GM06990 (cell line): ENCODE measurements at regions not wholly inside any gene's neighbourhood (a gene's known extent, or its start where the extent isn't known, plus 50 kb on each side); places are given as distances from the start of the nearest gene placed in this dataset.

Experiments
- DNase-seq: peaks from one replicate; pipeline ENCODE4 v3.0.0-alpha.2; 2011; ENCODE audit not compliant: insufficient read length; ENCODE audit errors: extremely low read depth
- H3K27me3 ChIP-seq: replicated peaks from 2 replicates; pipeline ENCODE4 v1.6.0; 2011; ENCODE audit warnings: low read length; ENCODE audit not compliant: control insufficient read depth, insufficient read depth
- H3K36me3 ChIP-seq: 2 replicates; pipeline ENCODE4 v1.5.1; 2011; ENCODE audit warnings: low read length; ENCODE audit not compliant: control insufficient read depth, insufficient read depth
- H3K4me3 ChIP-seq: replicated peaks from 2 replicates; pipeline ENCODE4 v1.5.1; 2011; ENCODE audit warnings: low read depth, mild to moderate bottlenecking, control low read depth, low read length
- CTCF ChIP-seq: IDR thresholded peaks from 2 replicates; pipeline ENCODE4 v1.5.1; 2011; ENCODE audit warnings: low read length, control low read depth, mild to moderate bottlenecking, inconsistent platforms; ENCODE audit not compliant: insufficient read depth, poor library complexity, severe bottlenecking

DNA sequence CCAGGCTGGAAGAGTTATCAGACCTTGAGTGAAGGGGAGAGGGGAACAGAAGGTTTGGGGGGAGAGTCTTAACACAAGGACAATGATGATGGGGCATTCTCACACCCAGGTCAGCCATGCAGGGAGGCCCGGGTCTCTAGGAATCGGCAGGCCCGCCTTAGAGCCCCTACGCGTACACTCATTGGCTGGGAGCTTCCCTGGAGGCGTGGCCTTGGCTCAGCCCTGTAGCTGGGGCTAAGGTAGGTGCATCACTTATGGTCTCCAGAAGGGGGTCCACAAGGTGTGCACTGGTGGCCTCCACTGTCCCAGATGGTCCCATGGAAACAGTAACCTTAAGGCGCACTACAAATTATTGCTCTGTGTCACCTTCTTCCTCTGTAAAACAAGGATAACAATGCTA, 660.1 kb downstream of the MED13L start:
- DNase-seq, result no peak
- no peaks in the 10 kb centered on the region for H3K27me3 ChIP-seq
- no peak for TF ChIP-seq CTCF
- no peaks in the 10 kb centered on the region for H3K36me3 ChIP-seq
- H3K4me3 ChIP-seq, result no peak overlapping the region

- Histone ChIP-seq H3K4me3 (no peak overlapping the region), H3K36me3 (no peaks in the 10 kb centered on the region), H3K27me3 (no peaks in the 10 kb centered on the region)
- TF ChIP-seq CTCF, result no peak
- DNase-seq, result no peak
These were observed 666.0 kb downstream of the MED13L start for GRCh38 chr12:115611477-115611876.

DNA sequence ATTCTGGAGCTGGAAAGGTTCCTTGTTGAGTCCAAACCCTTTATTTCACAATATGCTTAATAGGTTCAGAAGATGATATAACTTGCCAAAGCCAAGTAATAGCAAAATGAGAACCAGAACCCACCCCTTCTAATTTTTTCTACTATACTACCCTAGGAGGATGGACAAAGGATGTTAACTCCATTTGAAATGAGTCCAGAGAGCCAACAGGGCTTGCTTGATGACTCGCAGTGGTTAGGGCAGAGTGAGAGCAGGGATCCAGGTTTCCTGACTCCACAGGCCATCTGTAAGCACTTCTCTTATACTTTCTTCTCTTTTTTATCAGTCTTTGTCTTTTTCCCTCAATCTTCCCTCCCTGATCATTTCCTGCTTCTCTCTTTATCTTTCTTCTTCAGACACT, 668.1 kb downstream of the MED13L start:
- H3K36me3 ChIP-seq, result no peaks in the 10 kb centered on the region
- no peak for TF ChIP-seq CTCF
- no peaks in the 10 kb centered on the region for H3K27me3 ChIP-seq
- no peak for DNase-seq
- no peak overlapping the region for H3K4me3 ChIP-seq

DNA sequence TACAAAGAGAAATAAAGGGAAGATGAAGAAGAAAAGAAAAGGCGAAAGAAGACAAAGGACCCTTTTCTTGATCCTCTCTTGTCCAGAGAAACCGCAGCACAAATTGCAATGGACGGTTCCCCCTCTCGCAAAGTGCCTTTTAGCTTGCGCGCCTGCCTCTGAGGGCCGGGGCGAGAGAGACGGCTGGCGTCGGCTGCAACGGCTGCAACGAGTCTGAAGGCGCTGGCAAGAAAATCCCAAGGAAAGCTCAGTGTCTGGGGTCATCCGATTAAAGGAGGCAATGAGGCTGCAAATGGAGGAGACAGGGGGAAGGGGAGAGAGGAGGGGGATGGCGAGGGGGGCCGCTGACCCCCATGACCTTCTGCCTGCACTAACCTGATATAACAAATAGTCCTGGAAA, 671.5 kb downstream of the MED13L start:
- no peak for TF ChIP-seq CTCF
- no peak overlapping the region for H3K4me3 ChIP-seq
- DNase-seq, result no peak
- no peaks in the 10 kb centered on the region for H3K36me3 ChIP-seq
- no peaks in the 10 kb centered on the region for H3K27me3 ChIP-seq

- Histone ChIP-seq H3K4me3 (no peak overlapping the region), H3K27me3 (no peaks in the 10 kb centered on the region; the same call in 1 of the 2 replicates), H3K36me3 (no peaks in the 10 kb centered on the region)
- no peak for TF ChIP-seq CTCF
- no peak for DNase-seq
These were observed 678.4 kb downstream of the MED13L start for GRCh38 chr12:115598871-115599811.
